Thyroid gland (tissue), 4 donors: ENCODE measurements at regions not wholly inside any gene's neighbourhood (a gene's known extent, or its start where the extent isn't known, plus 50 kb on each side); places are given as distances from the start of the nearest gene placed in this dataset.

ENCODE experiments used
- DNase-seq, 2 donors: peaks; one replicate each; pipeline ENCODE4 v3.0.0-alpha.2; 2019
- H3K27ac ChIP-seq, 3 donors: fragments of 200-600 bp; sonication (generic); 1 replicate in 2 of 3; 2 replicates in 1 of 3; pipeline ENCODE4 v1.5.1; 2016 to 2019; ENCODE audit warnings: mild to moderate bottlenecking in 1 of 3, moderate library complexity in 1 of 3
- H3K27me3 ChIP-seq: fragments of 200-600 bp; sonication (generic); one replicate; pipeline ENCODE4 v1.5.1; 2019
- H3K36me3 ChIP-seq, 2 donors: fragments of 200-600 bp; sonication (generic); one replicate each; pipeline ENCODE4 v1.5.1; 2016 to 2019
- H3K4me1 ChIP-seq, 2 donors: fragments of 200-600 bp; sonication (generic); one replicate each; pipeline ENCODE4 v1.5.1; 2017 to 2019
- H3K4me3 ChIP-seq, 3 donors: fragments of 200-600 bp; sonication (generic); replicated peaks in 1 of 3; 1 replicate in 2 of 3; 2 replicates in 1 of 3; pipeline ENCODE4 v1.5.1; 2016; ENCODE audit warnings: mild to moderate bottlenecking in 1 of 3
- H3K9me3 ChIP-seq: fragments of 200-600 bp; sonication (generic); one replicate; pipeline ENCODE4 v1.5.1; 2017
- POLR2A ChIP-seq, 2 donors: fragments of 450-650 bp; IDR thresholded peaks; one replicate each; pipeline ENCODE4 v1.6.1; 2017; ENCODE audit warnings: antibody characterized with exemption in 2 of 2, mild to moderate bottlenecking in 2 of 2, moderate library complexity in 1 of 2
- WGBS, 2 donors: methylation state at CpG; one replicate each; pipeline ENCODE4 v1.1.5; 2017; 5-methylcytosine and 5-hydroxymethylcytosine counted together
- intact Hi-C: fragments of 100-400 bp; cut with DNase I; formaldehyde crosslinking; loops from one replicate; pipeline ENCODE4 v1.15.1; 2023
- TF ChIP-seq, protein P1 (sequence below), 6 experiments: fragments of 200-600 bp in 3 of 6; fragments of 450-650 bp in 3 of 6; sonication (generic) in 3 of 6; IDR thresholded peaks; one replicate each; pipeline ENCODE4 v1.5.1; 2016 to 2019; ENCODE audit warnings: antibody characterized with exemption in 6 of 6, mild to moderate bottlenecking in 2 of 6, inconsistent platforms in 1 of 6, moderate library complexity in 1 of 6

DNA sequence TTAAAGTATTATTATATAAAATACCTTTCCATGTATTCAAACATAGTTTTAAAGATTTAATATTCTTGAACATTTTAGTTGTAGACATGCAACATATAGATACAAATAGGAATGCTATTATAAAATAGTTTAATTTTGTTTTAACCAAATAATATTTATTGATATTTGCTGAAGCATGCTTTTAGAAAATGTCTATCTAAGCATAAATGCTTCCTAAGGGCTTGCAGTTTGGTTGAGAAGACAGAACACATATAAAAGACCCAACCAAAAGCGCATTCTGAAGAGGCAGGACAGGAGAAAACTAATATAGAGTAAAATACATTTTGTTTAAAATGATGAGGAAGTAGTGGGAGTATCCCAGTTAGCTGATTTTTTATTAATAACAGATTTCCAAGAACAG lies 181.5 kb upstream of the ISL1 start:
- TF ChIP-seq, protein P1, sequence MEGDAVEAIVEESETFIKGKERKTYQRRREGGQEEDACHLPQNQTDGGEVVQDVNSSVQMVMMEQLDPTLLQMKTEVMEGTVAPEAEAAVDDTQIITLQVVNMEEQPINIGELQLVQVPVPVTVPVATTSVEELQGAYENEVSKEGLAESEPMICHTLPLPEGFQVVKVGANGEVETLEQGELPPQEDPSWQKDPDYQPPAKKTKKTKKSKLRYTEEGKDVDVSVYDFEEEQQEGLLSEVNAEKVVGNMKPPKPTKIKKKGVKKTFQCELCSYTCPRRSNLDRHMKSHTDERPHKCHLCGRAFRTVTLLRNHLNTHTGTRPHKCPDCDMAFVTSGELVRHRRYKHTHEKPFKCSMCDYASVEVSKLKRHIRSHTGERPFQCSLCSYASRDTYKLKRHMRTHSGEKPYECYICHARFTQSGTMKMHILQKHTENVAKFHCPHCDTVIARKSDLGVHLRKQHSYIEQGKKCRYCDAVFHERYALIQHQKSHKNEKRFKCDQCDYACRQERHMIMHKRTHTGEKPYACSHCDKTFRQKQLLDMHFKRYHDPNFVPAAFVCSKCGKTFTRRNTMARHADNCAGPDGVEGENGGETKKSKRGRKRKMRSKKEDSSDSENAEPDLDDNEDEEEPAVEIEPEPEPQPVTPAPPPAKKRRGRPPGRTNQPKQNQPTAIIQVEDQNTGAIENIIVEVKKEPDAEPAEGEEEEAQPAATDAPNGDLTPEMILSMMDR (IDR thresholded peaks at IDR 0.05) = no peak
- no peak for TF ChIP-seq POLR2A (IDR thresholded peaks at IDR 0.05)
- Histone ChIP-seq H3K4me1 (no peaks in the 10 kb centered on the region), H3K36me3 (no peaks in the 10 kb centered on the region), H3K9me3 (no peaks in the 10 kb centered on the region), H3K27ac (no peak overlapping the region), H3K4me3 (no peak overlapping the region), H3K27me3 (no peaks in the 10 kb centered on the region)
- intact Hi-C loops = no loop called here
- WGBS, 2 donors = 86 to 88% methylated on average over 1 of the region's 1 CpG
- no peak for DNase-seq

DNA sequence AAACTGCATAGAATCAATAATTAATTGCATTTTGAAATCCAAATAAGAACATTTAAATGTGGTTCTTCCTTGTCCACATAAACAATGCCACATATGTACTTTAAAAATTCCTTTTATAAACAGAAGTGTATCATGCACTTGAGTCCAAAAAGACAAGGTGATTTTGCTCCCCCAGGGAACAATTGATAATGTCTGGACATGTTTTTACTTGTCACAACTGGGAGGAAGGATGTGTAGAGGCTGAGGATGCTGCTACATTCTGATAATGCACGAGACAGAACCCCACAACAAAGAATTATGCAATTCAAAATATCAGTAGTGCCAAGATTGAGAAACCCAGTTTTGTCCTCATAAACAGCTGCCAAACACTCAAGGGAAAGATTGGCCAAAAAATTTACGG lies 181.1 kb upstream of the ISL1 start:
- no peak overlapping the region for H3K4me3 ChIP-seq
- no peaks in the 10 kb centered on the region for H3K27me3 ChIP-seq
- no peaks in the 10 kb centered on the region for H3K4me1 ChIP-seq
- DNase-seq = no peak
- no peaks in the 10 kb centered on the region for H3K9me3 ChIP-seq
- no peak overlapping the region for H3K27ac ChIP-seq
- H3K36me3 ChIP-seq = no peaks in the 10 kb centered on the region
- intact Hi-C loops = no loop called here
- WGBS, 2 donors = 70 to 78% methylated on average over 2 of the region's 2 CpGs
- TF ChIP-seq, protein P1 (IDR thresholded peaks at IDR 0.05) = no peak
- no peak for TF ChIP-seq POLR2A (IDR thresholded peaks at IDR 0.05)

DNA sequence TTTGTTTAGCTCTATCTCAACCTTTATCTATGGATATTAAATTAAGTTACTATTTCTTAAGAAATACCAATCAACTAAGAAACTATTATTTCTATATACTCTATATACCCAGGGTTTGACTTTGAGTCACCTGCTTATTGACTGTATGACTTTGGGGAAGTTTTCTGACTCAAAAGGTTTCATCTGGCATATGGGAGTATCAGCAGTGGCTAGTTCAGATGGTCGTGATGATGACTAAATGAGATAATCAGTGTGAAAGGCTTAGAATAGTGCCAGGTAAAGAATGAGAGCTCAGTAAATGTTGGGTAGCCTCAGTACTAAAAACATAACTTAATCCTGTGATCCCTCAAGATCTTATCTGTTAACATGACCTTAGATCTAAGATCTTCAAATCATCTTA lies 179.7 kb upstream of the ISL1 start:
- DNase-seq = no peak
- WGBS, 2 donors = 68 to 70% methylated on average over 1 of the region's 1 CpG
- Histone ChIP-seq H3K27ac (no peak overlapping the region), H3K9me3 (no peaks in the 10 kb centered on the region), H3K4me3 (no peak overlapping the region), H3K4me1 (no peaks in the 10 kb centered on the region), H3K36me3 (no peaks in the 10 kb centered on the region), H3K27me3 (no peaks in the 10 kb centered on the region)
- intact Hi-C loops = no loop called here
- TF ChIP-seq POLR2A (IDR thresholded peaks at IDR 0.05) = no peak
- TF ChIP-seq, protein P1 (IDR thresholded peaks at IDR 0.05) = no peak

DNA sequence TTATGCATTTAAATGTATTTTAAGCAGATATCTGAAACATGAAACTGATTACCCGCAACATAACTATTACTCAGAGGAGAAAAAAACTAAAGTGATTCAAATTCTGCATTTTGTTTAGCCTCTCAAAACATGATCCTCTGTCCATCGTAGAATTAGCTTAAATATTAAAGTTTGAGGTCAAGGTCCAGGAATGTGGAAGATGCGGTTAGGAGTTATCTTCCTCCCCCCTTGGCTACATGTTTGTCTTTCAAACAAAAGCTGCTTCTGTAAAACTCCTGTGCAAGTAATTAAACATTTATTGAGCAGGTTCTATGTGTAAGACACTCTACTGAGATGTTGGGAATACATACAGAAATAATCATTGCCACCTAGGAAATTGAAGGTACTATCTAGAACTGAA lies 175.0 kb upstream of the ISL1 start:
- intact Hi-C loops = no loop called here
- no peak overlapping the region for H3K4me3 ChIP-seq
- H3K27ac ChIP-seq = no peak overlapping the region
- H3K27me3 ChIP-seq = no peaks in the 10 kb centered on the region
- DNase-seq = no peak
- TF ChIP-seq POLR2A (IDR thresholded peaks at IDR 0.05) = no peak
- TF ChIP-seq, protein P1 (IDR thresholded peaks at IDR 0.05) = no peak
- no peaks in the 10 kb centered on the region for H3K9me3 ChIP-seq
- WGBS, 2 donors = 76 to 91% methylated on average over 3 of the region's 3 CpGs
- H3K36me3 ChIP-seq = no peaks in the 10 kb centered on the region
- peaks cover 0 to 2% of the 10 kb centered on the region in 2 donors for H3K4me1 ChIP-seq

DNA sequence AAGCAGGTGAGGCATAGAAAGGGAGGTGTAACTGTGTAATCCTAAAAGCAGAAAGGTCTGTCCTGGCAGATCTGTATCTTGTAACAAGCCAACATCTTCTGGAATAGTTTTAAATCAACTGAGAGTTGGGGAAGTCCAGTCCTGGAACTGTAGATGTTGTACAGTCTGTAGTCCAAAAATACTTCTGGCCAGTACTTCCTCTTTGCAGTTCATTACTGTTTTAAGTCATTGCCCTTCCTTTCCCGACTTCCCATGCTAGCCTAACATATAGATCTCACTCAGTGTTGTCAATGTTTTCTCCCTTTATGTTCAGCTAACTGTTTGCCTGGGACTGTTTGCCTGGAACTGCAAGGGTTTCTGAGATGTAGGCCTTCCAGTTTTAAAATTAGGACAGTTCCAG lies 168.5 kb upstream of the ISL1 start:
- H3K4me3 ChIP-seq = no peak overlapping the region
- no peaks in the 10 kb centered on the region for H3K36me3 ChIP-seq
- H3K27me3 ChIP-seq = no peaks in the 10 kb centered on the region
- TF ChIP-seq, protein P1 (IDR thresholded peaks at IDR 0.05) = no peak
- no peak for TF ChIP-seq POLR2A (IDR thresholded peaks at IDR 0.05)
- 59 to 64% methylated on average over 1 of the region's 1 CpG for WGBS, 2 donors
- no peaks in the 10 kb centered on the region for H3K9me3 ChIP-seq
- DNase-seq = no peak
- intact Hi-C loops = no loop called here
- no peak overlapping the region for H3K27ac ChIP-seq
- H3K4me1 ChIP-seq = peaks cover 0 to 6% of the 10 kb centered on the region in 2 donors
